Neural progenitor cell (in vitro differentiated cells): ENCODE measurements at regions not wholly inside any gene's neighbourhood (a gene's known extent, or its start where the extent isn't known, plus 50 kb on each side); places are given as distances from the start of the nearest gene placed in this dataset.

ENCODE experiments used
- DNase-seq: peaks from one replicate; pipeline ENCODE4 v3.0.0-alpha.2; 2016; ENCODE audit warnings: low spot score
- H2AFZ ChIP-seq: fragments of 200-600 bp; sonication (generic); replicated peaks from 2 replicates; pipeline ENCODE4 v1.6.1; 2016; ENCODE audit warnings: antibody characterized with exemption
- H3F3A ChIP-seq: fragments of 200-600 bp; sonication (generic); 2 replicates; pipeline ENCODE4 v1.6.1; 2016; ENCODE audit warnings: antibody characterized with exemption, low read depth
- H3K27ac ChIP-seq: fragments of 200-600 bp; sonication (generic); 2 replicates; pipeline ENCODE4 v1.5.1; 2016; ENCODE audit warnings: mild to moderate bottlenecking
- H3K27me3 ChIP-seq: fragments of 200-600 bp; sonication (generic); 2 replicates; pipeline ENCODE4 v1.6.1; 2016; ENCODE audit warnings: mild to moderate bottlenecking, moderate library complexity
- H3K36me3 ChIP-seq: fragments of 200-600 bp; sonication (generic); 2 replicates; pipeline ENCODE4 v1.5.1; 2016
- H3K4me1 ChIP-seq: fragments of 200-600 bp; sonication (generic); 2 replicates; pipeline ENCODE4 v1.6.1; 2016; ENCODE audit warnings: mixed run types
- H3K4me2 ChIP-seq: fragments of 200-600 bp; sonication (generic); 2 replicates; pipeline ENCODE4 v1.6.1; 2016
- H3K4me3 ChIP-seq: fragments of 200-600 bp; sonication (generic); 2 replicates; pipeline ENCODE4 v1.5.1; 2016
- H3K79me2 ChIP-seq: fragments of 200-600 bp; sonication (generic); 2 replicates; pipeline ENCODE4 v1.6.1; 2016; ENCODE audit warnings: low read depth
- H3K9ac ChIP-seq: fragments of 200-600 bp; sonication (generic); 2 replicates; pipeline ENCODE4 v1.6.1; 2016
- H3K9me3 ChIP-seq: fragments of 200-600 bp; sonication (generic); 2 replicates; pipeline ENCODE4 v1.5.1; 2016; ENCODE audit warnings: low read depth
- H4K20me1 ChIP-seq: fragments of 200-600 bp; sonication (generic); 2 replicates; pipeline ENCODE4 v1.6.1; 2016; ENCODE audit warnings: low read depth
- H3K27ac Mint-ChIP-seq: 3 replicates; pipeline ENCODE4 v1.8.0; 2021; ENCODE audit warnings: mixed read lengths
- H3K27me3 Mint-ChIP-seq: 2 replicates; pipeline ENCODE4 v1.8.0; 2022; ENCODE audit warnings: low read depth, mild to moderate bottlenecking, inconsistent platforms, moderate library complexity, mixed read lengths; ENCODE audit not compliant: insufficient read depth
- H3K36me3 Mint-ChIP-seq: 3 replicates; pipeline ENCODE4 v1.8.0; 2021; ENCODE audit warnings: mixed read lengths
- H3K4me1 Mint-ChIP-seq: 3 replicates; pipeline ENCODE4 v1.8.0; 2021; ENCODE audit warnings: mixed read lengths
- H3K4me3 Mint-ChIP-seq: 3 replicates; pipeline ENCODE4 v1.8.0; 2021; ENCODE audit warnings: mild to moderate bottlenecking, moderate library complexity, mixed read lengths
- H3K9me3 Mint-ChIP-seq: 3 replicates; pipeline ENCODE4 v1.8.0; 2020; ENCODE audit warnings: mixed read lengths
- CTCF ChIP-seq: fragments of 200-600 bp; sonication (generic); IDR thresholded peaks from 2 replicates; pipeline ENCODE4 v1.5.1; 2017; ENCODE audit warnings: antibody characterized with exemption, mild to moderate bottlenecking
- EZH2 ChIP-seq: fragments of 200-600 bp; sonication (generic); IDR thresholded peaks from 2 replicates; pipeline ENCODE4 v1.6.1; 2017; ENCODE audit warnings: antibody characterized with exemption, mild to moderate bottlenecking, moderate library complexity
- EZH2phosphoT487 ChIP-seq: fragments of 200-600 bp; sonication (generic); IDR thresholded peaks from 2 replicates; pipeline ENCODE4 v1.6.1; 2017; ENCODE audit warnings: antibody characterized with exemption

DNA sequence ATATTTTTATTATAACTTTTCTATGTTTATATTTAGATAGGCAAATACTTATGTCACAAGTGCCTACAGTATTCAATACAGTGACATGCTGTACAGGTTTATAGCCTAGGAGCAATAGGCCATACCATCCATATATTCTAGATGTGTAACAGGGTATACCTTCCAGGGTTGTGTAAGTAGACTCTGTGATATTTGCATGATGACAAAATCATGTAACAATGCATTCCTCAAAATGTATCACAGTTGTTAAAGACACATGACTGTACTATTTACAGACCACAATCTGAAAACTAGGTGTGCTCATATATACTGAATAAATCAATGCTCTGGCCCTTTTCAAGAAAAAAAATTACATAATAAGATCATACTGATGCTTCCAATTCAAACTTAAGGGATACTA lies 433.2 kb upstream of the RGPD4 start:
- no peaks in the 10 kb centered on the region for H3K9me3 ChIP-seq
- no peak overlapping the region for H3K27ac Mint-ChIP-seq
- no peak overlapping the region for H3K4me3 Mint-ChIP-seq
- no peak overlapping the region for H3K9ac ChIP-seq
- H2AFZ ChIP-seq = no peak overlapping the region
- no peak overlapping the region for H3K4me3 ChIP-seq
- no peak for TF ChIP-seq EZH2
- TF ChIP-seq EZH2phosphoT487 = no peak
- no peak for TF ChIP-seq CTCF
- H3K4me2 ChIP-seq = no peak overlapping the region
- H3K27ac ChIP-seq = no peak overlapping the region
- H3K79me2 ChIP-seq = no peaks in the 10 kb centered on the region
- no peaks in the 10 kb centered on the region for H4K20me1 ChIP-seq
- H3F3A ChIP-seq = no peaks in the 10 kb centered on the region
- peaks cover 4% of the 10 kb centered on the region for H3K9me3 Mint-ChIP-seq
- no peak for DNase-seq
- no peaks in the 10 kb centered on the region for H3K36me3 ChIP-seq
- H3K4me1 ChIP-seq = peaks cover 14% of the 10 kb centered on the region
- H3K36me3 Mint-ChIP-seq = no peaks in the 10 kb centered on the region
- H3K4me1 Mint-ChIP-seq = peaks cover 8% of the 10 kb centered on the region
- H3K27me3 ChIP-seq = no peaks in the 10 kb centered on the region
- peaks cover 2% of the 10 kb centered on the region for H3K27me3 Mint-ChIP-seq

DNA sequence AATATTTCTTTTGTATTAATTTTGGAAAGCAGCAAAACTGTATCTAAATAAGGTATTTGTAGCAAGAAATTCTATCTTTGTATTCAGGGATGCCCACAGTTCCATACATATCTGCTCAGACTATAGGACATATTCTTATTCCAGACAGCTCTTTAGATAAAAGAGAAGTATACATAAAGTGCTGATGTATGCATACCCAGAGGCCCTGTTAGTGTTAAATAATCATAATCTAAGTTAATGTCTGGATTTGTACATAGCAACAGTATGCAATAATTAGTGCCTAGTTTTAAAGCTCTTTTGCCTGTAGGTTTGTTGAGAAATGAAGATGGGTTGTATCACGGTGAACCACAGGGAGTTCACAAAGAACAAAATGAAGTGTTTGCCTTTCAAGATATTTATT lies 428.0 kb upstream of the RGPD4 start:
- no peaks in the 10 kb centered on the region for H3K9me3 Mint-ChIP-seq
- H3K27ac Mint-ChIP-seq = no peak overlapping the region
- H2AFZ ChIP-seq = no peak overlapping the region
- H4K20me1 ChIP-seq = no peaks in the 10 kb centered on the region
- no peaks in the 10 kb centered on the region for H3K9me3 ChIP-seq
- H3K4me1 ChIP-seq = peaks cover 4% of the 10 kb centered on the region
- no peaks in the 10 kb centered on the region for H3K36me3 Mint-ChIP-seq
- no peak overlapping the region for H3K9ac ChIP-seq
- H3K27me3 Mint-ChIP-seq = no peaks in the 10 kb centered on the region
- no peak overlapping the region for H3K4me2 ChIP-seq
- H3K27me3 ChIP-seq = no peaks in the 10 kb centered on the region
- no peaks in the 10 kb centered on the region for H3K36me3 ChIP-seq
- no peaks in the 10 kb centered on the region for H3K79me2 ChIP-seq
- no peak overlapping the region for H3K27ac ChIP-seq
- H3K4me3 ChIP-seq = no peak overlapping the region
- peaks cover 4% of the 10 kb centered on the region for H3K4me1 Mint-ChIP-seq
- no peak for TF ChIP-seq EZH2phosphoT487
- no peak for DNase-seq
- H3K4me3 Mint-ChIP-seq = no peak overlapping the region
- H3F3A ChIP-seq = no peaks in the 10 kb centered on the region

- H3K36me3 Mint-ChIP-seq = no peaks in the 10 kb centered on the region
- H3K4me3 ChIP-seq = no peak overlapping the region
- no peaks in the 10 kb centered on the region for H3K27me3 ChIP-seq
- no peak overlapping the region for H3K4me3 Mint-ChIP-seq
- H3F3A ChIP-seq = no peaks in the 10 kb centered on the region
- no peaks in the 10 kb centered on the region for H4K20me1 ChIP-seq
- no peak for DNase-seq
- H3K27me3 Mint-ChIP-seq = peaks cover 2% of the 10 kb centered on the region
- H3K4me1 ChIP-seq = no peaks in the 10 kb centered on the region
- no peak for TF ChIP-seq EZH2phosphoT487
- TF ChIP-seq CTCF = no peak
- no peak for TF ChIP-seq EZH2
- H3K9ac ChIP-seq = no peak overlapping the region
- H3K9me3 Mint-ChIP-seq = no peaks in the 10 kb centered on the region
- no peaks in the 10 kb centered on the region for H3K9me3 ChIP-seq
- no peaks in the 10 kb centered on the region for H3K79me2 ChIP-seq
- H3K4me1 Mint-ChIP-seq = peaks cover 14% of the 10 kb centered on the region
- no peak overlapping the region for H3K27ac ChIP-seq
- no peak overlapping the region for H3K27ac Mint-ChIP-seq
- no peak overlapping the region for H3K4me2 ChIP-seq
- H3K36me3 ChIP-seq = no peaks in the 10 kb centered on the region
- H2AFZ ChIP-seq = no peak overlapping the region
Observed at GRCh38 chr2:107402330-107402729, 424.4 kb upstream of the RGPD4 start.

DNA sequence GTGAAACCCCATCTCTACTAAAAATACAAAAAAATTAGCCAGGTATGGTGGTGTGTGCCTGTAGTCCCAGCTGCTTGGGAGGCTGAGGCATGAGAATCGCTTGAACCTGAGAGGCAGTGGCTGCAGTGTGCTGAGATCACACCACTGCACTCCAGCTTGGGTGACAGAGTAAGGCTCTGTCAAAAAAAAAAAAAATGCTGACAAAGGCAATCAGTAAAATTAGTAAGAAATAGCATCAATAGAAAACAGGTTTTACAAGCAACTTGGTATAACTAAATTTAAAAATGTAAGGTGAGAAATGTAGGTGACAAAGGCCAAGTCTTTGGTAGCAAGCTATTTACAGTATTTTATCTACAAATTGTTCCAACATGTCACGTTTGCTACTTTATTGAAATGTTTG lies 421.4 kb upstream of the RGPD4 start:
- no peaks in the 10 kb centered on the region for H3K36me3 Mint-ChIP-seq

More for the DNA sequence above, 421.4 kb upstream of the RGPD4 start:
- H3K4me3 ChIP-seq = no peak overlapping the region
- H3K79me2 ChIP-seq = no peaks in the 10 kb centered on the region
- H3K27me3 ChIP-seq = no peaks in the 10 kb centered on the region
- H3K4me1 ChIP-seq = no peaks in the 10 kb centered on the region
- no peaks in the 10 kb centered on the region for H4K20me1 ChIP-seq
- H2AFZ ChIP-seq = no peak overlapping the region
- no peak overlapping the region for H3K9ac ChIP-seq
- TF ChIP-seq CTCF = no peak
- no peak for TF ChIP-seq EZH2phosphoT487
- no peak for TF ChIP-seq EZH2
- Mint-ChIP-seq H3K4me3 (no peak overlapping the region), H3K27ac (no peak overlapping the region), H3K27me3 (peaks cover 2% of the 10 kb centered on the region), H3K9me3 (no peaks in the 10 kb centered on the region), H3K4me1 (peaks cover 13% of the 10 kb centered on the region)
- DNase-seq = no peak
- H3K36me3 ChIP-seq = no peaks in the 10 kb centered on the region
- no peaks in the 10 kb centered on the region for H3F3A ChIP-seq
- no peak overlapping the region for H3K27ac ChIP-seq
- H3K4me2 ChIP-seq = no peak overlapping the region
- H3K9me3 ChIP-seq = no peaks in the 10 kb centered on the region
